Vagina (tissue), 2 donors: ENCODE measurements at regions not wholly inside any gene's neighbourhood (a gene's known extent, or its start where the extent isn't known, plus 50 kb on each side); places are given as distances from the start of the nearest gene placed in this dataset.

Experiments used
- DNase-seq, 2 donors: peaks; one replicate each; pipeline ENCODE4 v3.0.0-alpha.2; 2017; ENCODE audit errors: extremely low spot score in 2 of 2
- H3K27ac ChIP-seq: fragments of 200-600 bp; sonication (generic); one replicate; pipeline ENCODE4 v1.5.1; 2019
- H3K27me3 ChIP-seq: fragments of 200-600 bp; sonication (generic); one replicate; pipeline ENCODE4 v1.5.1; 2019
- H3K36me3 ChIP-seq, 2 donors: fragments of 200-600 bp; sonication (generic); one replicate each; pipeline ENCODE4 v1.5.1; 2017 to 2019
- H3K4me1 ChIP-seq: fragments of 200-600 bp; sonication (generic); one replicate; pipeline ENCODE4 v1.5.1; 2019
- H3K4me3 ChIP-seq, 2 donors: fragments of 200-600 bp; sonication (generic); 1 replicate in 1 of 2; 2 replicates in 1 of 2; pipeline ENCODE4 v1.5.1; 2016 to 2019
- H3K9me3 ChIP-seq: fragments of 200-600 bp; sonication (generic); one replicate; pipeline ENCODE4 v1.5.1; 2019
- POLR2A ChIP-seq, 2 donors: fragments of 450-650 bp; IDR thresholded peaks; one replicate each; pipeline ENCODE4 v1.6.1; 2017; ENCODE audit warnings: antibody characterized with exemption in 2 of 2, mild to moderate bottlenecking in 2 of 2, moderate library complexity in 2 of 2
- POLR2AphosphoS5 ChIP-seq, 2 donors: sonication (generic); formaldehyde crosslinking; IDR thresholded peaks; one replicate each; pipeline ENCODE4 v1.9.0; 2017; ENCODE audit warnings: antibody characterized with exemption in 2 of 2, mild to moderate bottlenecking in 2 of 2, low read depth in 1 of 2; ENCODE audit not compliant: insufficient read depth in 1 of 2
- intact Hi-C: fragments of 100-400 bp; cut with DNase I; formaldehyde crosslinking; loops from one replicate; pipeline ENCODE4 v1.15.1; 2023
- TF ChIP-seq, protein P1 (sequence below), 3 experiments: fragments of 450-650 bp in 2 of 3; fragments of 200-600 bp in 1 of 3; sonication (generic) in 1 of 3; IDR thresholded peaks; one replicate each; pipeline ENCODE4 v1.5.1; 2017 to 2019; ENCODE audit warnings: antibody characterized with exemption in 3 of 3, mild to moderate bottlenecking in 2 of 3, moderate library complexity in 2 of 3

DNA sequence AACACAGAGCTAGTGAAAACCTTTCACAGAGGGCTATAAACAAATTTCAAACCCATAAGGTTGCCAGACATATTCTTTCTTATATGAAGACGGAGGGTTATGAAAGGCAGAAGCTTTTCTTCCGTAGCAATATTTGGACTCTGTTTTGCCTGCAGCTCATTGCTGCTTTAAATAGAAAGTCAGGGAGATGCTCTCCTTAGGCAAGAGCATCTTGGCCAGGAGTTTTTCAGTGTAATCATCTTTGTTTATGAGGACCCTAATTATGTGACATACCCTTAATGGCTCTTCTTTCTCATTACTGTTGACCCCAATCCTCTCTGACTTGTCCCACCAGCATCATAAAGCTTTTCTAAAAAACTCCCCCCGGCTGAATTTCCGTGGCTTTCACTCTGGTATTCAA is 433.4 kb upstream of the NRXN1 start:
- H3K4me3 ChIP-seq, result no peak overlapping the region
- TF ChIP-seq POLR2AphosphoS5 (IDR thresholded peaks at IDR 0.05; ENCODE audit: insufficient read depth in 1 of 2, low read depth in 1 of 2), result no peak
- TF ChIP-seq, protein P1, sequence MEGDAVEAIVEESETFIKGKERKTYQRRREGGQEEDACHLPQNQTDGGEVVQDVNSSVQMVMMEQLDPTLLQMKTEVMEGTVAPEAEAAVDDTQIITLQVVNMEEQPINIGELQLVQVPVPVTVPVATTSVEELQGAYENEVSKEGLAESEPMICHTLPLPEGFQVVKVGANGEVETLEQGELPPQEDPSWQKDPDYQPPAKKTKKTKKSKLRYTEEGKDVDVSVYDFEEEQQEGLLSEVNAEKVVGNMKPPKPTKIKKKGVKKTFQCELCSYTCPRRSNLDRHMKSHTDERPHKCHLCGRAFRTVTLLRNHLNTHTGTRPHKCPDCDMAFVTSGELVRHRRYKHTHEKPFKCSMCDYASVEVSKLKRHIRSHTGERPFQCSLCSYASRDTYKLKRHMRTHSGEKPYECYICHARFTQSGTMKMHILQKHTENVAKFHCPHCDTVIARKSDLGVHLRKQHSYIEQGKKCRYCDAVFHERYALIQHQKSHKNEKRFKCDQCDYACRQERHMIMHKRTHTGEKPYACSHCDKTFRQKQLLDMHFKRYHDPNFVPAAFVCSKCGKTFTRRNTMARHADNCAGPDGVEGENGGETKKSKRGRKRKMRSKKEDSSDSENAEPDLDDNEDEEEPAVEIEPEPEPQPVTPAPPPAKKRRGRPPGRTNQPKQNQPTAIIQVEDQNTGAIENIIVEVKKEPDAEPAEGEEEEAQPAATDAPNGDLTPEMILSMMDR (IDR thresholded peaks at IDR 0.05), result no peak
- no peak for TF ChIP-seq POLR2A (IDR thresholded peaks at IDR 0.05)
- no peak overlapping the region for H3K27ac ChIP-seq
- H3K36me3 ChIP-seq, result no peaks in the 10 kb centered on the region
- no peak for DNase-seq
- H3K27me3 ChIP-seq, result no peaks in the 10 kb centered on the region
- H3K4me1 ChIP-seq, result no peaks in the 10 kb centered on the region
- no peaks in the 10 kb centered on the region for H3K9me3 ChIP-seq
- intact Hi-C loops, result no loop called here

DNA sequence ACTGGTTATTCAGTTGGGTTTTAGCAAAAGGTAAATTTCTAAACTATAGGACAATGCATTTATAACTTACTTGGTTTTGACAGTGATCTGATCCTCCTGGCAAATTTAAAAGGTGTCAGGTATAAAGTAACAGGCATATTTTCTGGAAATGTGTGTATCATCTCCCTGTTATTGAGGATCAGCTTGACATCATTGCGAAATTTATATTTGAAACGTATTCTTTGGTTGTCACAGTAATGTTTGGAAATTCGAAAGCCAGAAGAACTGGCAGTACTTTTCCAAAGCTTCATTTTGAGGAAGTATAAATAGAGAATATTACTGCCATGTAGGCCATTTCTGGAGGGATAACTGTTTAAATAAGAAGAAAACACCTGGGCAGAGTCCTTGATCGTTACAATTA is 422.2 kb upstream of the NRXN1 start:
- Histone ChIP-seq H3K36me3 (no peaks in the 10 kb centered on the region), H3K4me3 (no peak overlapping the region), H3K27me3 (no peaks in the 10 kb centered on the region), H3K9me3 (no peaks in the 10 kb centered on the region), H3K27ac (no peak overlapping the region), H3K4me1 (no peaks in the 10 kb centered on the region)
- intact Hi-C loops, result no loop called here
- DNase-seq, result no peak
- TF ChIP-seq POLR2AphosphoS5 (IDR thresholded peaks at IDR 0.05; ENCODE audit: insufficient read depth in 1 of 2, low read depth in 1 of 2), result no peak
- TF ChIP-seq POLR2A (IDR thresholded peaks at IDR 0.05), result no peak
- TF ChIP-seq, protein P1 (IDR thresholded peaks at IDR 0.05), result no peak

DNA sequence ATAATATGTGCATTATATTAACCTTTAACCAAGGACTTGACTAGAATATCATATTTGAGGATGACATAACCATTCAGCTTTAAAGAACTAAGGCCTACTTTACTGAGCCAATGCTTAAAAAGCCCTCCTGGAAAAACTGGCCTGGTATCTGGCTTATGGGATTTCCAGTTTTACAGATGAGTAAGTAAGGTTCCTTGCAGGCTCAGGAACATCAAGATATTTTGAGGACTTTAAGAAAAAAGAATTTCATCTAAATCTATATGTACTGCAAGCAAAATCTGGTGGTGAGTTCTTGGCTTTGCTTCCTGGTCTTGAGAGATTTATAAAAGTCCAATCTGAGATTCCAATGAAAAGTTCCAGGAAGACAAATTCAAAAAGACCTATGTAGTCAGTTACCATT is 417.0 kb upstream of the NRXN1 start:
- Histone ChIP-seq H3K36me3 (no peaks in the 10 kb centered on the region), H3K27ac (no peak overlapping the region), H3K4me1 (no peaks in the 10 kb centered on the region), H3K9me3 (no peaks in the 10 kb centered on the region), H3K27me3 (no peaks in the 10 kb centered on the region), H3K4me3 (no peak overlapping the region)
- TF ChIP-seq, protein P1 (IDR thresholded peaks at IDR 0.05), result no peak
- no peak for TF ChIP-seq POLR2A (IDR thresholded peaks at IDR 0.05)
- TF ChIP-seq POLR2AphosphoS5 (IDR thresholded peaks at IDR 0.05; ENCODE audit: insufficient read depth in 1 of 2, low read depth in 1 of 2), result no peak
- DNase-seq, result no peak
- intact Hi-C loops, result no loop called here

DNA sequence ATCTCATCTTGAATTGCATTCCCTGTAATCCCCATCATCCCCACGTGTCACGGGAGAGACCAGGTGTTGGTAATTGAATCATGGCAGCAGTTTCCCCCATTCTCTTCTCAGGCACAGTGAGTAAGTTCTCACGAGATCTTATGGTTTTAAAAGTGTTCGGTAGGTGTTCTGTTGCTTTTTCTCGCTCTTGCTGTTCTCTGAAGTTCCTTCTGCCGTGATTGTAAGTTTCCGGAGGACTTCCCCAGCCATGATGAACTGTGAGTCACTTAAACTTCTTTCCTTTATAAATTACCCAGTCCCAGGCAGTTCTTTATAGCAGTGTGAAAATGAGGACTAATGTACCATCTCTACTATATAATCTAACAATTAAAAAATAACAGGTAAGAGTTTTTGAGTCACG is 409.9 kb upstream of the NRXN1 start:
- no peaks in the 10 kb centered on the region for H3K9me3 ChIP-seq
- DNase-seq, result no peak
- no peak overlapping the region for H3K4me3 ChIP-seq
- intact Hi-C loops, result no loop called here
- TF ChIP-seq POLR2A (IDR thresholded peaks at IDR 0.05) (no peak), POLR2AphosphoS5 (IDR thresholded peaks at IDR 0.05; ENCODE audit: insufficient read depth in 1 of 2, low read depth in 1 of 2) (no peak)
- TF ChIP-seq, protein P1 (IDR thresholded peaks at IDR 0.05), result no peak
- H3K27me3 ChIP-seq, result no peaks in the 10 kb centered on the region
- H3K36me3 ChIP-seq, result no peaks in the 10 kb centered on the region
- no peak overlapping the region for H3K27ac ChIP-seq
- H3K4me1 ChIP-seq, result no peaks in the 10 kb centered on the region

GRCh38 chr2:51424418-51424817 is 392.5 kb upstream of the NRXN1 start:
- intact Hi-C loops, result no loop called here
- no peak for TF ChIP-seq POLR2AphosphoS5 (IDR thresholded peaks at IDR 0.05; ENCODE audit: insufficient read depth in 1 of 2, low read depth in 1 of 2)
- TF ChIP-seq, protein P1 (IDR thresholded peaks at IDR 0.05), result no peak
- TF ChIP-seq POLR2A (IDR thresholded peaks at IDR 0.05), result no peak
- Histone ChIP-seq H3K4me1 (no peaks in the 10 kb centered on the region), H3K9me3 (no peaks in the 10 kb centered on the region), H3K4me3 (no peak overlapping the region), H3K27me3 (no peaks in the 10 kb centered on the region), H3K36me3 (no peaks in the 10 kb centered on the region), H3K27ac (no peak overlapping the region)
- DNase-seq, result no peak
